ENCODE measurements at regions not wholly inside any gene's neighbourhood (a gene's known extent, or its start where the extent isn't known, plus 50 kb on each side); places are given as distances from the start of the nearest gene placed in this dataset.

DNA sequence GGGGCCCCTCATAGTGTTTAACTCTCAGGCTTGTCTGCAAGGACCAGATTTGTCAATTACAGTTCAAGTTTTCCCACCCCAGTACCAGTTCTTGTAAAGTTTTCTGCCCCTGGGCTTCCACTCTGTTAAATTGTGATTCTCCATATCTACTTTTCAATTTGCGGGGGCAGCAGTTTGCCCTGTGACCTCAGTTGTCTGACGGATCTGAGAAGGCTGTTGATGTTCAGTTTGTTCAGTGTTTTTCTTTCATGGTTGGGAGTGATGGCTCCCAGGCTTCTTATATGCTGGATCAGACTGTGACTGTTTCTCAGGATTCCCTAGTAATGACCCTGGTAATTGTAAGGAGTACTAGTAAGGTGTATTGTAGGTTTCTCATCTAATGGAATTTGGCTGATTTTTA is 101.0 kb upstream of the GGTLC1 start:
- H3K4me3 Mint-ChIP-seq, result peak overlapping the region; percentile 48
- DNase-seq (ENCODE audit: extremely low spot score, unreplicated experiment), result no peak
- H3K27ac Mint-ChIP-seq, result no peak overlapping the region
- TF ChIP-seq, protein P1, sequence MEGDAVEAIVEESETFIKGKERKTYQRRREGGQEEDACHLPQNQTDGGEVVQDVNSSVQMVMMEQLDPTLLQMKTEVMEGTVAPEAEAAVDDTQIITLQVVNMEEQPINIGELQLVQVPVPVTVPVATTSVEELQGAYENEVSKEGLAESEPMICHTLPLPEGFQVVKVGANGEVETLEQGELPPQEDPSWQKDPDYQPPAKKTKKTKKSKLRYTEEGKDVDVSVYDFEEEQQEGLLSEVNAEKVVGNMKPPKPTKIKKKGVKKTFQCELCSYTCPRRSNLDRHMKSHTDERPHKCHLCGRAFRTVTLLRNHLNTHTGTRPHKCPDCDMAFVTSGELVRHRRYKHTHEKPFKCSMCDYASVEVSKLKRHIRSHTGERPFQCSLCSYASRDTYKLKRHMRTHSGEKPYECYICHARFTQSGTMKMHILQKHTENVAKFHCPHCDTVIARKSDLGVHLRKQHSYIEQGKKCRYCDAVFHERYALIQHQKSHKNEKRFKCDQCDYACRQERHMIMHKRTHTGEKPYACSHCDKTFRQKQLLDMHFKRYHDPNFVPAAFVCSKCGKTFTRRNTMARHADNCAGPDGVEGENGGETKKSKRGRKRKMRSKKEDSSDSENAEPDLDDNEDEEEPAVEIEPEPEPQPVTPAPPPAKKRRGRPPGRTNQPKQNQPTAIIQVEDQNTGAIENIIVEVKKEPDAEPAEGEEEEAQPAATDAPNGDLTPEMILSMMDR (conservative IDR thresholded peaks at IDR 0.05), result no peak
- no peaks in the 10 kb centered on the region for H3K9me3 Mint-ChIP-seq
- peaks cover 53% of the 10 kb centered on the region for H3K27me3 Mint-ChIP-seq
- H3K4me1 Mint-ChIP-seq (ENCODE audit: unreplicated experiment), result peaks cover 6% of the 10 kb centered on the region
- H3K36me3 Mint-ChIP-seq, result no peaks in the 10 kb centered on the region

DNA sequence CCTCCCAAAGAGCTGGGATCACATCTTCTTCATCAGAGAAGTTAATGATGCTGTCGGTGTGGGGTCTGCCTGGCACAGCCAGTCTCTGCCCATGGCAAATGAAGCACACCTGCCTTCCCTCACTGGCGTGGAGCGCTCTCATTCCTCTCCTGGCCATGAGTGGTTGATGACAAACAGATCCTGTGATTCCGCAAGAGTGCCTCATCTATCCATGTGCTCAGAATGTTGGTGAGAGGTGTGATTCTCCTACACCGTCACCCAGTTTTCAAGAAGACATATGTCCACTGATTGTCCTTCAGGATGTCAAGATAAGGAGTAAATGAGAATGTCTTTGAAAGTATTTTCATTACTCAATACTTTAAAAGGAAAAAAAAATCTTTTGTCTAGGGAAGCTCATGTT is 97.5 kb upstream of the GGTLC1 start:
- Mint-ChIP-seq H3K9me3 (no peaks in the 10 kb centered on the region), H3K36me3 (no peaks in the 10 kb centered on the region), H3K27ac (no peak overlapping the region), H3K27me3 (peaks cover 59% of the 10 kb centered on the region), H3K4me1 (ENCODE audit: unreplicated experiment) (peaks cover 8% of the 10 kb centered on the region), H3K4me3 (no peak overlapping the region)
- TF ChIP-seq, protein P1 (conservative IDR thresholded peaks at IDR 0.05), result no peak
- no peak for DNase-seq (ENCODE audit: extremely low spot score, unreplicated experiment)

DNA sequence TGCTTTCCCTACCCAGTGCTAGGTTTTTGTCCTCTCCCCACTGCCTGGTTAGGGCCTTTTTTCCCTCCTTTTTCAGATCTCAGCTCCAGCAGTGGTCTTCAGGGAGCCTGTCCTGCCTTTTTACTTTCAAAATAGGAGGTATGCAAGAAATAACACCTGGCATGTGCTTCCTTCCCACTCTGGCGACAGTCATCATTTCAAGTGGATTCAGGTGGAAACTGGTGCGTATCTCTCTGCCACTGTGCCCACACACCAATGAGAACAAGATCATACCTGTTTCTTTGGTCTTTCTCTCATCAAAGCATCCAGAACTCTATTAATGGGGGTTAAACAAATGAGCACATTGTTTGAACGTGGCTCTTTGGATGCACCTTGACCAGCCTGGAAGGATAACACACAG is 95.7 kb upstream of the GGTLC1 start:
- peaks cover 63% of the 10 kb centered on the region for H3K27me3 Mint-ChIP-seq
- H3K36me3 Mint-ChIP-seq, result no peaks in the 10 kb centered on the region
- DNase-seq (ENCODE audit: extremely low spot score, unreplicated experiment), result no peak
- no peak overlapping the region for H3K27ac Mint-ChIP-seq
- no peaks in the 10 kb centered on the region for H3K9me3 Mint-ChIP-seq
- TF ChIP-seq, protein P1 (conservative IDR thresholded peaks at IDR 0.05), result no peak
- H3K4me3 Mint-ChIP-seq, result no peak overlapping the region
- peaks cover 6% of the 10 kb centered on the region for H3K4me1 Mint-ChIP-seq (ENCODE audit: unreplicated experiment)

DNA sequence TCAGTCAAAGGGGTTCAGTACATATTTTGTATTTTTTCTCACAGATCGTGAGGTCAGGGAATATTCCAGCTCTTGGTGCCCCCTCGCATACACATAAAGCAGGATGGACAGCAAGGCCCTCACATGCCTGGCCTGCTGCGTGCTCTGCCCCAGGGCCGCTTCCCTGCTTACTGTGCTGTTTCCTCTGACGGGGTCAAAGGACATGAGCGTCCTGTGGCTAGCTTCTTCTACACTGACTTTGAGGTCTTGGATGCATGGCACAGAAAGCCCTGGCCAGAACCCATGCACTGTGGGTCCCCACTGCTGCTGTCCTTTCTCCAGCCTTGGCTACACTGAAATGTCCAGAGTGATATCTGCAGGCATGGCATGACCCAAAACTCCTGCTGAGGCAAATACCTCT is 92.5 kb upstream of the GGTLC1 start:
- DNase-seq (ENCODE audit: extremely low spot score, unreplicated experiment), result no peak
- peak overlapping the region; percentile 27 for H3K27ac Mint-ChIP-seq
- H3K4me3 Mint-ChIP-seq, result no peak overlapping the region
- H3K4me1 Mint-ChIP-seq (ENCODE audit: unreplicated experiment), result peaks cover 5% of the 10 kb centered on the region
- TF ChIP-seq, protein P1 (conservative IDR thresholded peaks at IDR 0.05), result no peak
- H3K36me3 Mint-ChIP-seq, result no peaks in the 10 kb centered on the region
- peaks cover 57% of the 10 kb centered on the region for H3K27me3 Mint-ChIP-seq
- H3K9me3 Mint-ChIP-seq, result no peaks in the 10 kb centered on the region

DNA sequence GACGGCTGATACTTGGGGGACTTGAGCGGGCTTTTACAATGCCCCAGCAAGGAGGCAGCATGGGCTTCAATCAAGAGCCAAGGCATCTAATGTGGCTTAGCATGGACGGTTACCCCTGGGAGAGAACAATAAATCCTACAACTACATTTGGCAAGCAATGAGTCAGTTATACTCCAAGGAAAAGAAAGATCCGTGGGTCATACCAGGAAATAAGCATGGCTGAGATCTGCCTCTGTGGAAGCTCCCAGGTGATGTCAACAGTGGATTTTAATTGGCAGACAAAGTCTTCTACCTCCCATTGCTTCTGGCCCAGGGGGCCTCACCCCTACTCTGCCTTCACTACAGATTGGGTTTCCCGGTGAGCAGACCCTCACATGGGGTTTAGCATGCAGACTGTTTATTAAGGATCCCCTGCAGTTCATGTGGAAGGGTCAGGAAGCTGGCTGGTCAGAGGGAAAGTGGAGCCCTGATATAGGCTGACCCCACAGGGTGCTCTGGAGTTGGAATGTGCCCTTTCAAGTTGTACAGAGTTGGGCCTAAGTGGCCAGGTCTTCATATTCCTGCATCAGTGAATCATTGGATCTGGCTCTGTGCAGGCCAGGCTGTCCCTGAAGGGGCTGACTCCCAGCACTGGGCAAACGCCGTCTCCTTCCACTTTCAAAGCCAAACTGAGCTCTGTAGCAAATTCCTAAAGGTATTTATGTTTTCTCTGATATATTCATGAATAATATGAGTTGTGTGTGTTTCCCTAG is 91.3 kb upstream of the GGTLC1 start:
- Mint-ChIP-seq H3K4me3 (no peak overlapping the region), H3K36me3 (no peaks in the 10 kb centered on the region), H3K27ac (no peak overlapping the region), H3K4me1 (ENCODE audit: unreplicated experiment) (peaks cover 5% of the 10 kb centered on the region), H3K9me3 (no peaks in the 10 kb centered on the region), H3K27me3 (peaks cover 57% of the 10 kb centered on the region)
- TF ChIP-seq, protein P1 (conservative IDR thresholded peaks at IDR 0.05), result no peak
- DNase-seq (ENCODE audit: extremely low spot score, unreplicated experiment), result no peak
